H1 (cell line): ENCODE measurements at regions not wholly inside any gene's neighbourhood (a gene's known extent, or its start where the extent isn't known, plus 50 kb on each side); places are given as distances from the start of the nearest gene placed in this dataset.

Experiments used
- CHD1 ChIP-seq: IDR thresholded peaks from 2 replicates; pipeline ENCODE4 v1.6.1; 2012; ENCODE audit warnings: low read depth, low read length, improper control_type of control experiment
- EZH2 ChIP-seq: fragments of 200-600 bp; sonication (generic); IDR thresholded peaks from 2 replicates; pipeline ENCODE4 v1.7.1; 2012; ENCODE audit warnings: low read depth, mild to moderate bottlenecking, moderate library complexity, low read length, inconsistent platforms; ENCODE audit not compliant: severe bottlenecking
- KDM5A ChIP-seq: fragments of 200-600 bp; IDR thresholded peaks from 2 replicates; pipeline ENCODE4 v1.7.1; 2012; ENCODE audit warnings: mild to moderate bottlenecking, low read length, inconsistent platforms, mixed read lengths
- NRF1 ChIP-seq: IDR thresholded peaks from 2 replicates; pipeline ENCODE4 v1.6.1; 2011; ENCODE audit warnings: mild to moderate bottlenecking, low read depth, low read length, improper control_type of control experiment
- PHF8 ChIP-seq: fragments of 200-600 bp; sonication (generic); conservative IDR thresholded peaks from 2 replicates; pipeline ENCODE4 v1.7.1; 2012; ENCODE audit warnings: low read depth, mild to moderate bottlenecking, inconsistent platforms, low read length, moderate library complexity
- POLR2AphosphoS5 ChIP-seq: IDR thresholded peaks from 2 replicates; pipeline ENCODE4 v1.6.1; 2011; ENCODE audit warnings: low read depth, low read length
- SIN3A ChIP-seq, 2 experiments: IDR thresholded peaks in 1 of 2; conservative IDR thresholded peaks in 1 of 2; 2 replicates each; pipeline ENCODE4 v1.6.1; 2011 to 2012; ENCODE audit warnings: low read length in 2 of 2, improper control_type of control experiment in 1 of 2, low read depth in 1 of 2, mild to moderate bottlenecking in 1 of 2
- TBP ChIP-seq: IDR thresholded peaks from 2 replicates; pipeline ENCODE4 v1.6.1; 2011; ENCODE audit warnings: low read depth, low read length, improper control_type of control experiment
- YY1 ChIP-seq: IDR thresholded peaks from 2 replicates; pipeline ENCODE4 v1.6.1; 2011; ENCODE audit warnings: low read depth, mild to moderate bottlenecking, low read length
- TF ChIP-seq, protein P1 (sequence below), 3 experiments: IDR thresholded peaks; 1 replicate in 2 of 3; 2 replicates in 1 of 3; pipeline versions ENCODE4 v1.5.1 to v1.6.1; 2011; ENCODE audit warnings: low read length in 3 of 3, mild to moderate bottlenecking in 3 of 3, inconsistent platforms in 2 of 3, low read depth in 1 of 3, moderate library complexity in 1 of 3; ENCODE audit not compliant: insufficient read depth in 1 of 3; ENCODE audit errors: control extremely low read depth in 1 of 3
- TF ChIP-seq, protein P2 (sequence below): IDR thresholded peaks from 2 replicates; pipeline ENCODE4 v1.6.1; 2011; ENCODE audit warnings: low read length, improper control_type of control experiment

- no peak for TF ChIP-seq EZH2
- TF ChIP-seq, protein P1, sequence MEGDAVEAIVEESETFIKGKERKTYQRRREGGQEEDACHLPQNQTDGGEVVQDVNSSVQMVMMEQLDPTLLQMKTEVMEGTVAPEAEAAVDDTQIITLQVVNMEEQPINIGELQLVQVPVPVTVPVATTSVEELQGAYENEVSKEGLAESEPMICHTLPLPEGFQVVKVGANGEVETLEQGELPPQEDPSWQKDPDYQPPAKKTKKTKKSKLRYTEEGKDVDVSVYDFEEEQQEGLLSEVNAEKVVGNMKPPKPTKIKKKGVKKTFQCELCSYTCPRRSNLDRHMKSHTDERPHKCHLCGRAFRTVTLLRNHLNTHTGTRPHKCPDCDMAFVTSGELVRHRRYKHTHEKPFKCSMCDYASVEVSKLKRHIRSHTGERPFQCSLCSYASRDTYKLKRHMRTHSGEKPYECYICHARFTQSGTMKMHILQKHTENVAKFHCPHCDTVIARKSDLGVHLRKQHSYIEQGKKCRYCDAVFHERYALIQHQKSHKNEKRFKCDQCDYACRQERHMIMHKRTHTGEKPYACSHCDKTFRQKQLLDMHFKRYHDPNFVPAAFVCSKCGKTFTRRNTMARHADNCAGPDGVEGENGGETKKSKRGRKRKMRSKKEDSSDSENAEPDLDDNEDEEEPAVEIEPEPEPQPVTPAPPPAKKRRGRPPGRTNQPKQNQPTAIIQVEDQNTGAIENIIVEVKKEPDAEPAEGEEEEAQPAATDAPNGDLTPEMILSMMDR (IDR thresholded peaks at IDR 0.05; ENCODE audit: control extremely low read depth in 1 of 3, insufficient read depth in 1 of 3, low read depth in 1 of 3, low read length in 3 of 3) = no peak
- TF ChIP-seq YY1 = no peak
- TF ChIP-seq, protein P2, sequence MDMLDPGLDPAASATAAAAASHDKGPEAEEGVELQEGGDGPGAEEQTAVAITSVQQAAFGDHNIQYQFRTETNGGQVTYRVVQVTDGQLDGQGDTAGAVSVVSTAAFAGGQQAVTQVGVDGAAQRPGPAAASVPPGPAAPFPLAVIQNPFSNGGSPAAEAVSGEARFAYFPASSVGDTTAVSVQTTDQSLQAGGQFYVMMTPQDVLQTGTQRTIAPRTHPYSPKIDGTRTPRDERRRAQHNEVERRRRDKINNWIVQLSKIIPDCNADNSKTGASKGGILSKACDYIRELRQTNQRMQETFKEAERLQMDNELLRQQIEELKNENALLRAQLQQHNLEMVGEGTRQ = no peak
- TF ChIP-seq NRF1 = no peak
- no peak for TF ChIP-seq CHD1
- TF ChIP-seq KDM5A = no peak
- TF ChIP-seq POLR2AphosphoS5 = no peak
- TF ChIP-seq TBP = no peak
- no peak for TF ChIP-seq PHF8
- TF ChIP-seq SIN3A (conservative IDR thresholded peaks at IDR 0.05 in 1 of 2, IDR thresholded peaks at IDR 0.05 in 1 of 2; ENCODE audit: low read depth in 1 of 2, low read length in 2 of 2) = no peak
Observed at GRCh38 chr6:140178520-140178919, 804.1 kb upstream of the CITED2 start.
